DMS 273 (cell line): ENCODE measurements at regions not wholly inside any gene's neighbourhood (a gene's known extent, or its start where the extent isn't known, plus 50 kb on each side); places are given as distances from the start of the nearest gene placed in this dataset.
"Not testable (repeated sequence)": the region's sequence is repeated elsewhere in the genome, so short reads cannot be mapped to it uniquely, and the experiment has no call there.

ENCODE experiments used
- DNase-seq: peaks from one replicate; lab custom pipeline; 2025; ENCODE audit not compliant: unreplicated experiment; lab: John Stamatoyannopoulos, UW

GRCh38 chr2:187002242-187002641 lies 153.3 kb upstream of the ZSWIM2 start:
- no peak for DNase-seq

- DNase-seq, result no peak
Measured at GRCh38 chr2:187001248-187001647, 152.3 kb upstream of the ZSWIM2 start.

- no peak for DNase-seq
Measured at GRCh38 chr2:186995092-186995491, 146.1 kb upstream of the ZSWIM2 start.

GRCh38 chr2:186992597-186992996 lies 143.6 kb upstream of the ZSWIM2 start:
- DNase-seq, result no peak

GRCh38 chr2:186991766-186992417 lies 142.9 kb upstream of the ZSWIM2 start:
- DNase-seq, result no peak

GRCh38 chr2:186984966-186985365 lies 136.0 kb upstream of the ZSWIM2 start:
- DNase-seq, result no peak

- DNase-seq, result no peak
Measured at GRCh38 chr2:186984481-186984880, 135.5 kb upstream of the ZSWIM2 start.

GRCh38 chr2:186980787-186981550 lies 132.0 kb upstream of the ZSWIM2 start:
- DNase-seq, result no peak

GRCh38 chr2:186980117-186980442 lies 131.1 kb upstream of the ZSWIM2 start:
- DNase-seq, result no peak

- DNase-seq, result no peak
Measured at GRCh38 chr2:186979439-186980116, 130.6 kb upstream of the ZSWIM2 start.

- DNase-seq, result no peak
Measured at GRCh38 chr2:186977433-186978045, 128.6 kb upstream of the ZSWIM2 start.

- DNase-seq, result no peak
Measured at GRCh38 chr2:186976329-186976728, 127.4 kb upstream of the ZSWIM2 start.

GRCh38 chr2:186972281-186972970 lies 123.5 kb upstream of the ZSWIM2 start:
- no peak for DNase-seq

- DNase-seq, result no peak
Measured at GRCh38 chr2:186968277-186968676, 119.3 kb upstream of the ZSWIM2 start.

- no peak for DNase-seq
Measured at GRCh38 chr2:186966015-186966414, 117.0 kb upstream of the ZSWIM2 start.

GRCh38 chr2:186962085-186962747 lies 113.2 kb upstream of the ZSWIM2 start:
- DNase-seq, result no peak

GRCh38 chr2:186960241-186960640 lies 111.3 kb upstream of the ZSWIM2 start:
- DNase-seq, result not testable (repeated sequence)

GRCh38 chr2:186959486-186959885 lies 110.5 kb upstream of the ZSWIM2 start:
- DNase-seq, result no peak

- no peak for DNase-seq
Measured at GRCh38 chr2:186950694-186951093, 101.7 kb upstream of the ZSWIM2 start.

GRCh38 chr2:186949726-186950256 lies 100.8 kb upstream of the ZSWIM2 start:
- no peak for DNase-seq
